A172 (cell line): ENCODE measurements at regions not wholly inside any gene's neighbourhood (a gene's known extent, or its start where the extent isn't known, plus 50 kb on each side); places are given as distances from the start of the nearest gene placed in this dataset.
A peak's percentile ranks its signal among the peaks of the same experiment; 100 is the strongest.

Source experiments
- DNase-seq: peaks from one replicate; pipeline ENCODE4 v3.0.0-alpha.2; 2015; ENCODE audit warnings: low spot score

DNA sequence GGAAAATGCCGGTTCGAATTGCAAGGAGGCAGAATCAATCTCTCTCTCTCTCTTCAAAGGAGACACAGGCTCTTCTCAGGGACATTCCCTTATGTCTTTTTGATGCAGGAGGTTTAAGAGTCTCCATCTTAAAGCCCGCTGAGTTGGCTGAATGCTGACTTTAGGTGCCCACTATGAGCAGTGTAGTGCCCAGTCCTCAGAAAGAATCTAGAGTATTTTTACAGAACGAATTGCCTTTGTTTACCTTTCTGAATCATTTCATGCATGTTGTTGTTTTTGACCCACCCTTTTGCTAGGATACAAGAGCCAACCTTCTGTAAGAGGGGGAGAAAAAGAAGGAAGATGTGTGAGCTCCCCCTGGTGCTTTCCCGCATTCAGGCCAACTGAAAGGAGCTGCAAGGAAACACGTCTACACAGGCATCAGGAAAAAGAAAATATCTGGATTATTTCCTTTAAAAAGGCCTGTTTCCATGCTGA, 193.5 kb upstream of the TCF4 start:
- DNase-seq: peak; percentile 59

DNA sequence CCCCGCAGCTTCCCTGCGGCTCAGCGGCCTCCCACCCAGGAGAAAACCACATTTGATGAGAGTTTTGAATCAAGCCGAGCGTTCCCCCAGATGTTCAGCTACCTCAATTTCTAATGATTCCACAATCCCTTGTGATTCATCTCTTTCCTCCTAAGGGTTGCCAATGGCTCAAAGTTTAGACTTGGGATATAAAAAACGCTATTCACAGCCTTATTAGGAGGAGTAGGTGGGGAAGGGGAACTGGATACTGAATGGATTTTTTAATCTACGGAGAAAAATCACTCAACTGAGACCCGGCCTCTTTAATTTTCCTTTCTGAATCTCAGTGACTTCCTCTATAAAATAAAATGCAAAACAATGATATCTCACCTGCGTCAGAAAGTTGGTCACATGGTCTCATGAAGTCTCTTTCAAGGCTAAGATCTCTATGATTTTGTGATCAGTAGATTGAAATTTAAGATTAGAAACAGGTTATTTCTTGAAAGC, 192.6 kb upstream of the TCF4 start:
- DNase-seq: no peak

DNA sequence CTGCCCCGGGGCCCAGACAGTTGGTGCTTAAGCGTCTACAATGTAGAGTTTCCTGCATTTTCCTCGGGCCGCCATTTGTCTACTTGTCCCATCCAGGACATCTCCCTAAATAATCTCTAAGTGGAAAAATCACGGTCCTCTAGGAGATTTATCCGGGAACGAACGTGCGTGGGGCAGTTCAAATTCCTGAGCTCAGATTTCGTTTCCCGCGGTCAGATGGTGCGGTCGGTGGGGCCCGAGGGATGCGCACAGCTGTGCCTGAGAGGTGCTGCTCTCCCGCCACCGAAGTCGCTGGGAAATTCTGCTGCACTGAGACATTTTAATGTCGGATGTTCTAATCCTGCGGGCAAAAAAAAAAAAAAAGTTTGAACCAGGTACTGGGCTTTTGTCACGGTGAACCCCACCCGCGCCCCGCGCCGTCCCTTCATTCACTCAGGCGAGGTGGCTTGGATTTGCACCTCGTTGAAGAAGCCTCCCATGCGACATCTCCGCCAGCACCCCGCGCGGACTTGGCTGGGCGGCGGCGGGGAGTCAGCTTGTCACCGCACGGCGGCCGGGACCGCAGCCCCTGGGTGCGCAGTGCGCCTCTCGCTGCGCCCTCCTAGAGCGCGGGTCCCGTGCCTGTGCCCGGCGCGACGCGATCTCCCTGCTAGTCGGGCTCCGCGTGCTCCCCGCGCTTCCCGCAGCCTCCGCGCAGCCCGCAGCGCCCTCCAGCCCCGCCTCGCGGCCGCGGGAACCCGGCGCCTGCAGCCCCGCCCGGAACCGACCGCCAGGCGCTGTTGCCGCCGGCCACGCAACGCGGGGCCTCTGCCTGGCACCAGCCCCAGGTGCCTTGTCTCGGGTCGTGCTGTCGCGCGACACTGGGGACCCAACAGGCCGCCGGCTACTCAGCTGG, 191.9 kb upstream of the TCF4 start:
- no peak for DNase-seq

DNA sequence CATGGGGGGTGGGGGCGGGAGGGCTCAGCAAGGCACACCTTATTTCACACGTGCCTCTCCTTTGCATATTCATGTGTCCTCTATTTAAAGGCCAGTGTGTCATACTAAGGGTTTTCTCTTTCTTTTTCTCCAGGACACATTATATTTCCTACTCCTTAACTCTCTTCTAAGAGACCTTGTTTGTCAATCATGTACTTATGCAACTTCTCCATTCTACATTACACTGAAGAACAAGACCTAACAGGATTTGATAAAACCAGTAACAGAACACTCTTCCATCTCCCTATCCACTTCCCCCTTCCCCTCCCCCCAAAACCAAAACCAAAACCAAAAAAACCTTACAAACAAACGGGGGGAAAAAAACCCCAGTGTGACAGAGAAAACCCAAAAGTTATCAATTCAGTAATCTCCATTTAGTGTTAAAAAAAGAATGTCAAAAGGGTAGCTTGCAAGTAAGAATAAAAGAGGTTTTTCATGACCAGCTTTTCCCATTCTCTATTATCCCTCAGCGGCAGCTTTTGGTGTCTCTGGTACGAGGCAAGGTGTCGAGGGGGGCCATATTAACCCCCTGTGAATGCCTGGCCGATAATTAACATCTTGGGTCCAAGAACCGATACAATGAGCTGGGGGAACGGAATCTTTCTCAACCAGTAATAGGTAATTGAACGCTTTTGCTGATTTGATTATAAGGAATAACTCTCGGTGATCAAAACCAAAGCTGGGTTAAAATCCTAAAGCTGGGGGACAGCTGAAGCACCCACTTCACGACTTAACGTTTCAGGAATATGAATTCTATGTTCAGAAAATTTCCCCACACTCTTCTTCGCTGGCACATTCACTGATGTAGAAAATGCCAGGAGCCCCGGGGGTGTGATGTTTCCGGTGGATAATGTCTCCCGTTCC, 191.0 kb upstream of the TCF4 start:
- peak; percentile 45 for DNase-seq

DNA sequence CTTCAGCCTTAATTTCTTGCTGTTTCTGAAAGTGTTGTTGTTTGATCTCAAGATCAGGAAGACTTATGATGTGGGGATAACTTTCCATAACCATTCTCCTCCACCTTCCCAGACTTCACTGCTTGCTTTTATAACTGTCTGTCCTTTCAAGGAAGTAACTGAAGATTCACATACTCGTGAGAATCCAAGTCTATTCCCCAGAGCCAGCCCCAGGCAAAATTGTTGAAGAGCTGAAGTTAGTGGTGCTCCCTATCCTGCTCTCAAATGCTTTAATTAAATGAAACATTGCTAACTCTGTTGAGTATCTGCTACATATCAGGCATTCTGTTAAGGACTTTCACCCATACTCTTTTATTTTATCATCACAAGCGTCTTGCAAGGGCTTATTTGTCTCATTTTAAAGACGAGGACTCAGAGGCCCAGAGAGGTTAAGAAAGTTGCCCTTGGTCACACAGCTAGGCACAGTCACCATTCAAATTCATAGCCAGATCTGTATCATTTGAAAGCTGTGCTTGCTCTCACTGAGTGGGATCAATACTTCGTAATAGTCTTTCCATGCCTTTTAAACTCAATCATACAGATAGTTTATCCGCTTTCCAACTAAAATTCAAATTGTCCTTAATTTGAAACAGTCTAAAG, 189.8 kb upstream of the TCF4 start:
- DNase-seq: no peak

DNA sequence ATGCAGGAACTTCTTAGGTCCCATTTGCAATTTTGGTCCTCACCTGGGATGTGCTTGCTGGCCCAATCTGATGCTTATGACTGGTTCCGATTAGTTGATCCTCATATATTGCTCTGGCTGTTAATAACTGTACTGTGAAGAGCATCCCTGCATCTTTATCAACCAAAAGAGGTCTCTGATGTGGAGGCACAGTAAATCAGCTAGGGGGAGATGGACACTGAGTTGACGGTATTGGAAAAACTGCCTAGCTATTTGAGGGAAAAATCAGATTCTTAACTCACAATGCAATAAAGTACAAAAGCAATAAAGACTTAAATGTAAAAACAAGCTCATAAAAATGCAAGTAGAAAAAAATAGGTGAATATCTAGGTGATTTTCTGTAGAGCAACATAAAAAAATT, 188.0 kb upstream of the TCF4 start:
- no peak for DNase-seq

DNA sequence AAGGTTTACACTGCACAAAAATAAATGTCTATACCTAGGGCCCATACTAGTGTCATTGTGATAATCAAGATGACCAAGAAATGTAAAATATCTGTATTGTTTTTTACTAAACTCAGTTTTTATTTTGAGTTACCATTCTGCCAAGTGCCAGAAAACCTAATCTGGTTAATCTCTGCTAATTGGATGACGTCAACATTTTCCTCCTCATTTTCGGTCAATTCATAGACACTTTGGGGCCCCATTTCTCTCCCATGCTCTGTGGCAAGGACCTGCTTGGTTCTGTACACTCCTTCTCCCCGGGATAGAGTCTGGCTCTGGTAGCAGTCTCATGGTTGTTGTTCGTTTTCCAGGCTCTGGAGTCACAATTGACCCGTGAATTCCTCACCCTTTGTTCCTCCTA, 186.5 kb upstream of the TCF4 start:
- DNase-seq: no peak

DNA sequence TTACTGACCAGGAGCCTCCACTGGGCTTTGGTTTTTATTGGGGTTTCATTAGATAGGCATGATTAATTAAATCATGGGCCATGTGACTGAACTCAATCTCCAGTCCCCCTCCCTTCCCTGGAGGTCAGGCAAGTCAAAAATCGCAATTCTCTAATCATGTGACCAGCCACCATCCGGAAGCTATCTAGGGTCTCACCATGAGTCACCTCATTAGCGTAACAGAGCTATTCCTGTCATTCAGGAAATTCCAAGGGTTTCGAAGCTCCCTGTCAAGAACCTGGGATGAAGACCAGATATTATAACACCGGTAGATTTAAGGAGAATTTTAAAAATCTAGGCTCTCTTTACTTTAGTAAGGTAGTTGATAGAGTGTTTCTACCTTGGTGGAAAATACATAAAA, 180.3 kb upstream of the TCF4 start:
- peak; percentile 51 for DNase-seq

DNA sequence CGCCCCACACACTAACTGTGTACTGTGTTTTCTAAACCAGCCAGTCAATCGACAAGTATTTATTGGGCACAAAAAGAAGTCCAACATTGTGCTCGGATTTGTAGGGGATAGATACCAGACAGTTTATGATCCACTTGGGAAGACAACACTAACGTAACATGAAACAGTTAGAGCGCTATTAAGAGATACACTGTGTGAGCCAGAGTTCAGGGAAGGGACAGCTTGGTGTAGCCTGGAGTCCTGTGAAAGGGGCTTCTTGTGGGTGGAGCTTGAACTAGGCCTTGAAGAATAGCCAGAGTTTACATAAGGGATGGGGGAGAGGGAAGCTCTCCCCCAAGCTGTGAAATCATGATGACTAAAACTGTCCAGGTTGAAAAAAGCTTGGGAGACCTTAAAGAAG, 176.4 kb upstream of the TCF4 start:
- DNase-seq: no peak

DNA sequence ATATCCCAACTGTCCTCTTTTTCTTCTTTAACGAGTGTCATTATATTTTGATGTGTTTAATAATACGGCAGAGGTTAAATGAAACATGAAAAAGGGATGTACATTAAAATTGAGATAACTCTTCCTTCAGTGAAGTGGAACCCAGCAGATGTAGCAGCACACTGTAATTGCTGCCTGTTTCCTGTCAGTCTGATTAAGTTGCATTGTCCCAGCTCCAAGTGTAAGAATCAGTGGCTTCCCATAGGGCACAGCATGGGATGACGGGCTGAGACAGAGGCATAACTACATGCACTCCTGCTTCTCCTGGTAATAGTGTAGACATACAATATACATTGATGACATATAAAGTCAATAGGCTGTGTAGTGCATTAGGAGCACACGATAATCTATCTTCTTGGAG, 175.8 kb upstream of the TCF4 start:
- DNase-seq: peak; percentile 41

DNA sequence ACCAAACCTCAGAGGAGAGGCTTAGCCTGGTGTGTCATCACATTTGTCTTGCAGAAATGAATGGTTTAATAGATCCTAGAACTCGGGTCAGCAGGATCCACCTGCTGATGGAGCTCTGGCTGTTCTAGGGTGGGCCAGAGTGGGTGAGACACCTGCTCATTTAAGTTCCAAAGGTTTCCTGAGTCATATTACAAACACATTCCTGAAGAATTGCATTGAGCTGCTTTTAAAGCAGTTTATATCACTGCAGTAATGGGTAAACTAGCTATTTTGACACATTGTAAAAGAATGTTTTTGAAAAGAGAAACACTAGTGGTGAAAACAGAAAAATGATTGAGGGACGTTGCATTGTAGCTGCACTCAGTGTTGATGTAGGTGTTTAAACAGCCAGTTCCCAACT, 175.3 kb upstream of the TCF4 start:
- peak; percentile 87 for DNase-seq

DNA sequence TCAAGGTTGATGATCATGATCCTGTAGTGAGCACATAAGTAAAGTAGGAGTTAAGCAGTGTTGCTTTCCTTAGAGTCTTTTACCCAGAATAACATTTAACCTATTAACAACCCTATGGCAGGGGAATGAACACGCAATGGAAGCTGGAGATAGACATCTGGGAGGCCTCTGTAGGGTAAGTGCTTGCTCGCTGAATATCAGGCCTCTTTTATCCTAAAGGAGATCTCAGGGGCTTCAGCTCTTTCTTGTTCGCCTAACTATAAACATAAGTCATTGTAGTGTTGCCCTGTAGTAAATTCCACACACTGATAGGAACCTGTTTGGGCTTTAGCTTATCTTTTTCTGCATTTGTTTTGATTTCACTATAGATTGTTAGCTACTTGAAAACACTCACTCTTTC, 174.4 kb upstream of the TCF4 start:
- no peak for DNase-seq

DNA sequence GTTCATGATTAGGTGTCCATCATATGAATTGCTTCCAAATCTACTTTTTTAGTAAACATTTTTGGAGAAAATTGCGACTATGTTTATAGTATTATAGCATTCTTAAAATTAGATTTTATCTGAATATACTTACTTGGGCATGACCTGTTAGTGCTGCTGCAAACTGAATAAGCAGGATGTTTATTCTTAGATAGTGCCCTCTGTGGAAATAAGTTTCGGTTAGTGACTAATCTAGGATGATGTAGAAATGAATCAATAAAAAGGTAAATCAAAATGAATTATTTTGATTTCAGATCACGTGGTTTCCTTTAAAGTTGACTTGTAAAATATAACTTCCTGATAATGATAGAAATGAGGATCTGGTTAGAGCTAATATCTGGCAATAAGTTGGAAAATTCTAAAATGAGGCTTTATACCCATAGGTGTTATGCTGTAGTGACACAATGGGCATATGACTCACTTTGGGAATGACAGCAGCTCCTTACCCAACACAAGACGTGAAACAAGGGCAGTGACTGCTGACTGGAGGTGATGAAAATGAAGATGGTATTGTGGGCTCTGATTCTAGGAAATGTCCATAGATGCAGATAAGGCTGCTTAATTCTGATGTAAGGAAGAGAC, 165.8 kb upstream of the TCF4 start:
- peak; percentile 57 for DNase-seq

DNA sequence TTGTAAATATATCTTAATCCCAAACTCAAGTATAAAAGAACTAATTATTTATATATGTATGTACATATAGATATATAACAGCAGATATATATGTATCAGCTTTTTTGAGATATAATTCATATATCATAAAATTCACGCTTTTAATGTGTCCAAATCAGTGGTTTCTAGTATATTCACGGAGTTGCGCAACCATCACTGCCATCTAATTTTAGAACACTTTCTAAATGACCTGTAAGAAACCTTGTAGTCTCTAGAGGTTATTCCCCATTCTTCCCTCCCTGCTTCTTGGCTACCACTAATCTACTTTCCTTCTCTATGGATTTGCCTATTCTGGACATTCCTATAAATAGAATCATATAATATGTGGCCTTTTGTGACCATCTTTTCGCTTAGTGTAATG, 163.5 kb upstream of the TCF4 start:
- DNase-seq: no peak

DNA sequence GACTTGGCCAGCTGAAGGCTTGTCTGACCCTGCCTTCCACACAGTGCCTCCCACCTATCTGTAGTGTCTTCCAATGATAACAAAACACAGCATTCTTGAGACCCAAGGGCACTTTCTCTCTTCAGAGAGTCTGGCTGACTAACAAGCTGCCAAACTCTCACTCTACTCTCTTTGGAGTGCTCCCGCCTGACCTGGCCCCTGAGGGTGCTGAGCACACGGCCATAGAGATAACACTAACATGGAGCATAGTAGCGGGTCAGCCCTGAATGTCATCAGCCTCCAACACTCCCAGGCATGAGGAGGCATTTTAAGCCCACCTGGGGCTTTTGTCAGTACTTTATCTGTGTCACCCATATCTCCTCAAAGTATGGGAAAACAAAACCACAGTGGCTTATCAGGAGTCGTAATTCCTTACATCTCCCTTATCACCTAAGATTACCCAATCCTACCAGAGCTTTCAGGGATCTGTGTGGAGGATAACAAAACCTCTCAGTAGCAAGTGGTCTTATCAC, 160.3 kb upstream of the TCF4 start:
- DNase-seq: peak; percentile 27

DNA sequence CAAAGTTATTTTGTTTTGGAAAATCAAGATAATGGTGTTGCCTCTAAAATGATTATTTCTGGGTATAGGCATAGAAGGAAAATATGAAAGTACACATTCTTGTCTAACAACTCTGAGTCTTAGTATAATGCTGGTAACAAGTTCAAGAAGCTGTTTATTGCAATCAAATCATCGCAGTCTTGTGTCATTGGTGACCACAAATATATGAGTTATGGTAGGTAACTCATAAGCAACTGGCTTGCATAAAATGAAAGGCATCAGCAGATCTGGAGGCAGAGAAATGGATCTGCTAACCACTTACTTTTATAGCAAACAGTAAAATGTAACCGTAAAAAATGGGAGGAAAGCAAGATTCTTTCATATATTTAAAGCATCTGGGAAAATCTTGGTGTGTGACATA, 156.2 kb upstream of the TCF4 start:
- no peak for DNase-seq

DNA sequence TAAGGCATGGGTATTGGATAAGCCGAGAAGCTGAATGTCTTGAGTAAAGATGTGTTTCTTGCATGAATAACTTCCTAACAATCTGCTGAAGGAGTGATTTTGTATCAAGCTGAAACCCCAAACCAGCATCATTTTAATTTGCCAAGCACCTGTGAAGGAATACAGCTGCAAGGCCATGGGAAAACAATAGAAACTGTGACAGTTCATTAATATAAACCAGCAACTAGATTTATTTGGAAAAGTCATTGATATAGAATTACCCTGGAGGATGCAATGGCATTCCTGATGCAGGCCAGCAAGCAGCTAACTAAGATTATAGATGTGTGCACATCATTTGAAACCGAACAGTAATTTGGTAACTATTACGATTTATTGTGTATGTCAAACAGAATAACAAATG, 155.7 kb upstream of the TCF4 start:
- no peak for DNase-seq

DNA sequence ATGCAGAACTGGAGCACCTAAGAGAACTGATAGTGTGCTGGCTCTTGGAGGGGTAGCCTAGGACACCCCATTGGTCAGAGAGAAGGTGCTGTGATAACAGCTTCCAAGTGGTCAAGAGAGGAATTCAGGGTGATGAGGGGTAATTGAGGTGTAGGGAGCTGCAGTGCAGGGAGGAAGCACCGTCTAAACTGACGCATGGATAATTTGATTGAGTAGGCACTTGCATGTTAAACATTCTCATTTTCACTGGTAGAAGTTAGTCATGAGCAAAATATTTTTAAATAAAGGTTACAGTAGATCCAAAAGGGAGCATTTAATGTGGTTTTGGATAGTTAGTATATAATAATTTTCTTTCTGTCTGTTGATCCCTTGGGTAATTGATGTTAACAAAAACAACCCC, 155.1 kb upstream of the TCF4 start:
- no peak for DNase-seq

DNA sequence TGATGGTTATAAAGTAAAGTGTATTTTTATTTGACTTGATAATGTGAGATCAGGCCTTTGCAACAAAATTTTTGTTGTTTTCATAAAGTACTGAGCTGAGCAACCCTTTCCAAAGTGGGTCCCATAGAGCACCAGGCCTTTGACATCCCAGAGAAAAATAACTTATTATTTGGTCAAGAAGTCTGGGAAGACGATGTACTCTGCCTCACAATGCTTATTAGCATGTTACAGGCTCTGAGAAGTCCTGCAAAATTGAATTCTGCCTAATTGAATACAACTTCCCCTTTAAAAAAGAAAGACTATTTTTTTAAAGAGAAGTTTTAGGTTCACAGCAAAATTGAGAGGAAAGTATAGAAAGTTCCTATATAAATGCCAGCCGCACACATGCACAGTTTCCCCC, 151.5 kb upstream of the TCF4 start:
- no peak for DNase-seq

DNA sequence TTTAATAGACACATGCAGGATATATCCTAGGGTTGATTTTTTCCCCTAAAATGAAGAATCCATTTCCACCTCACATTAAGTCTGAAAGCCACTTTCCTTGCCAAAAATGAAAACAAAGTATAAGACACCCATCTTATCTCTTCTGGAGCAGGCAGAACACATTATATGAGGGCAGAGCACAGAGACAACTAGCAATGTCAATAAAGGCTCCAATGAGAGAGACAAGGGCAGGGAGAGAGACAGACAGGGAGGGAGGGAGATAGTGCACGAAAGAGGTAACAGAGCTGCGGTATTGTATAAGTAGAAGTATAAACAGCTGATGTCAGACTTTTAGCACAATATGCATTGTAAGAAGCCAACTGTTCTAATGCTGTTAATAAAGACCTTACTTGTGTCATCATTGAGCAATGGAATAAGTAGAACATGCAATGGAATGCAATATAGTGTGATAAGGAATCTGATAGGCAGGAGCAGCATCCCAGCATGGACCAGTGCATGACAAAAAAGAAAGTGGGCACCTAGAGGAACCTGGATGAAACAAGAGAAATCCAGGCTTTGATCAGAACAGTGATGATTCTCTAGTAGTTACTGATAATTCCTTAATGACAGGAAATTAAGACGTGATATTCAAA, 150.6 kb upstream of the TCF4 start:
- DNase-seq: no peak
